HFFc6 (cell line): ENCODE measurements at regions not wholly inside any gene's neighbourhood (a gene's known extent, or its start where the extent isn't known, plus 50 kb on each side); places are given as distances from the start of the nearest gene placed in this dataset.

Source experiments
- DNase-seq: peaks from one replicate; pipeline ENCODE4 v3.0.0-alpha.2; 2018
- H3K27ac Mint-ChIP-seq: 2 replicates; pipeline ENCODE4 v1.8.0; 2020; ENCODE audit warnings: mild to moderate bottlenecking, mixed read lengths
- H3K27me3 Mint-ChIP-seq: 2 replicates; pipeline ENCODE4 v1.8.0; 2021; ENCODE audit warnings: mild to moderate bottlenecking, moderate library complexity, mixed read lengths; ENCODE audit not compliant: insufficient read depth
- H3K36me3 Mint-ChIP-seq: 2 replicates; pipeline ENCODE4 v1.8.0; 2021; ENCODE audit warnings: low read depth, mixed read lengths
- H3K4me1 Mint-ChIP-seq: 2 replicates; pipeline ENCODE4 v1.8.0; 2020; ENCODE audit warnings: low read depth, mixed read lengths
- H3K4me3 Mint-ChIP-seq: 2 replicates; pipeline ENCODE4 v1.8.0; 2020; ENCODE audit warnings: mild to moderate bottlenecking, moderate library complexity, mixed read lengths
- H3K9me3 Mint-ChIP-seq: 2 replicates; pipeline ENCODE4 v1.8.0; 2020; ENCODE audit warnings: mild to moderate bottlenecking, mixed read lengths
- CTCF ChIP-seq: fragments of 200-600 bp; sonication (generic); IDR thresholded peaks from 2 replicates; pipeline ENCODE4 v1.5.0; 2021; ENCODE audit warnings: antibody characterized with exemption, mild to moderate bottlenecking

GRCh38 chr16:8330761-8331160, 259.6 kb downstream of the TMEM114 start:
- Mint-ChIP-seq H3K27ac (no peak overlapping the region), H3K36me3 (no peaks in the 10 kb centered on the region), H3K9me3 (peaks cover 32% of the 10 kb centered on the region), H3K27me3 (no peaks in the 10 kb centered on the region), H3K4me1 (no peaks in the 10 kb centered on the region), H3K4me3 (no peak overlapping the region)
- no peak for DNase-seq
- no peak for TF ChIP-seq CTCF

- no peak for TF ChIP-seq CTCF
- H3K27ac Mint-ChIP-seq = no peak overlapping the region
- no peak for DNase-seq
- H3K27me3 Mint-ChIP-seq = no peaks in the 10 kb centered on the region
- peaks cover 34% of the 10 kb centered on the region for H3K9me3 Mint-ChIP-seq
- no peaks in the 10 kb centered on the region for H3K4me1 Mint-ChIP-seq
- no peak overlapping the region for H3K4me3 Mint-ChIP-seq
- no peaks in the 10 kb centered on the region for H3K36me3 Mint-ChIP-seq
These were observed 264.1 kb downstream of the TMEM114 start for GRCh38 chr16:8326232-8326631.

GRCh38 chr16:8323153-8323552, 267.2 kb downstream of the TMEM114 start:
- no peak for TF ChIP-seq CTCF
- H3K9me3 Mint-ChIP-seq = peaks cover 53% of the 10 kb centered on the region
- no peak overlapping the region for H3K27ac Mint-ChIP-seq
- H3K4me1 Mint-ChIP-seq = no peaks in the 10 kb centered on the region
- H3K36me3 Mint-ChIP-seq = peaks cover 3% of the 10 kb centered on the region; the same call in 1 of the 2 replicates
- no peak overlapping the region for H3K4me3 Mint-ChIP-seq
- DNase-seq = no peak
- H3K27me3 Mint-ChIP-seq = no peaks in the 10 kb centered on the region

- H3K36me3 Mint-ChIP-seq = peaks cover 3% of the 10 kb centered on the region; the same call in 1 of the 2 replicates
- no peaks in the 10 kb centered on the region for H3K4me1 Mint-ChIP-seq
- H3K27ac Mint-ChIP-seq = no peak overlapping the region
- no peak overlapping the region for H3K4me3 Mint-ChIP-seq
- no peaks in the 10 kb centered on the region for H3K27me3 Mint-ChIP-seq
- TF ChIP-seq CTCF = no peak
- H3K9me3 Mint-ChIP-seq = peaks cover 53% of the 10 kb centered on the region
- DNase-seq = no peak
These were observed 270.2 kb downstream of the TMEM114 start for GRCh38 chr16:8320131-8320530.

- Mint-ChIP-seq H3K27ac (no peak overlapping the region), H3K4me3 (no peak overlapping the region), H3K4me1 (no peaks in the 10 kb centered on the region), H3K27me3 (peaks cover 1% of the 10 kb centered on the region; the same call in 1 of the 2 replicates), H3K9me3 (peaks cover 37% of the 10 kb centered on the region), H3K36me3 (peaks cover 6% of the 10 kb centered on the region; the same call in 1 of the 2 replicates)
- no peak for DNase-seq
- no peak for TF ChIP-seq CTCF
These were observed 279.5 kb downstream of the TMEM114 start for GRCh38 chr16:8310816-8311215.

GRCh38 chr16:8310323-8310722, 280.0 kb downstream of the TMEM114 start:
- H3K4me1 Mint-ChIP-seq = no peaks in the 10 kb centered on the region
- H3K27ac Mint-ChIP-seq = no peak overlapping the region
- no peak for DNase-seq
- peaks cover 38% of the 10 kb centered on the region for H3K9me3 Mint-ChIP-seq
- no peak overlapping the region for H3K4me3 Mint-ChIP-seq
- TF ChIP-seq CTCF = no peak
- H3K27me3 Mint-ChIP-seq = peaks cover 1% of the 10 kb centered on the region; the same call in 1 of the 2 replicates
- peaks cover 6% of the 10 kb centered on the region; the same call in 1 of the 2 replicates for H3K36me3 Mint-ChIP-seq
